A673 (cell line): ENCODE measurements at regions not wholly inside any gene's neighbourhood (a gene's known extent, or its start where the extent isn't known, plus 50 kb on each side); places are given as distances from the start of the nearest gene placed in this dataset.

ENCODE experiments used
- BruUV-seq: library from RNA; stranded (reverse); fragments of 400-500 nt; replicated peaks from 2 replicates; lab custom pipeline; 2021; lab: Mats Ljungman, UMichigan
- CTCF ChIA-PET: fragments of 300-600 bp; sonication (Branson Sonifier 250); formaldehyde crosslinking; loops from one replicate; lab custom pipeline; 2022; ENCODE audit warnings: antibody characterized with exemption; lab: Charles Lee
- POLR2A ChIA-PET: fragments of 300-600 bp; sonication (Branson Sonifier 250); formaldehyde crosslinking; loops from one replicate; lab custom pipeline; 2022; ENCODE audit warnings: antibody characterized with exemption; ENCODE audit not compliant: low non-redundant PET; lab: Charles Lee
- DNase-seq: peaks from one replicate; pipeline ENCODE4 v3.0.0-alpha.2; 2015; ENCODE audit warnings: low spot score
- H3K27ac ChIP-seq: fragments of 200-600 bp; sonication (generic); 2 replicates; pipeline ENCODE4 v1.5.1; 2016; ENCODE audit warnings: mixed run types, low read depth, mild to moderate bottlenecking, mixed read lengths, antibody characterized with exemption, low read length; ENCODE audit not compliant: poor library complexity, severe bottlenecking
- H3K27me3 ChIP-seq: fragments of 200-600 bp; sonication (generic); replicated peaks from 2 replicates; pipeline ENCODE4 v1.6.1; 2017; ENCODE audit warnings: mixed run types, low read depth, mild to moderate bottlenecking, mixed read lengths, antibody characterized with exemption, low read length; ENCODE audit not compliant: insufficient read depth, poor library complexity
- H3K36me3 ChIP-seq: fragments of 200-600 bp; sonication (generic); 2 replicates; pipeline ENCODE4 v1.6.1; 2016; ENCODE audit warnings: mixed run types, mild to moderate bottlenecking, mixed read lengths, antibody characterized with exemption, low read length; ENCODE audit not compliant: insufficient read depth, poor library complexity, severe bottlenecking
- H3K4me1 ChIP-seq: fragments of 200-600 bp; sonication (generic); 2 replicates; pipeline ENCODE4 v1.6.1; 2017; ENCODE audit warnings: mixed run types, mild to moderate bottlenecking, mixed read lengths, antibody characterized with exemption, low read length; ENCODE audit not compliant: insufficient read depth, poor library complexity, severe bottlenecking
- H3K4me3 ChIP-seq: fragments of 200-600 bp; sonication (generic); 2 replicates; pipeline ENCODE4 v1.5.1; 2016; ENCODE audit warnings: low read depth, mixed run types, mild to moderate bottlenecking, mixed read lengths, low read length; ENCODE audit not compliant: poor library complexity, severe bottlenecking
- H3K9me3 ChIP-seq: fragments of 200-600 bp; sonication (generic); 2 replicates; pipeline ENCODE4 v1.6.1; 2016; ENCODE audit warnings: mixed run types, low read depth, mild to moderate bottlenecking, mixed read lengths, antibody characterized with exemption, low read length; ENCODE audit not compliant: poor library complexity, severe bottlenecking
- CTCF ChIP-seq: fragments of 300-800, 200-600 bp; sonication (generic); conservative IDR thresholded peaks from 2 replicates; pipeline ENCODE4 v1.5.1; 2017; ENCODE audit warnings: low read depth, mild to moderate bottlenecking, antibody characterized with exemption, low read length, moderate library complexity, mixed read lengths
- EZH2 ChIP-seq: fragments of 200-600 bp; sonication (generic); IDR thresholded peaks from 2 replicates; pipeline ENCODE4 v1.6.1; 2017; ENCODE audit warnings: borderline replicate concordance, low read depth, mild to moderate bottlenecking, mixed read lengths, antibody characterized with exemption, low read length; ENCODE audit not compliant: poor library complexity, severe bottlenecking
- intact Hi-C: fragments of 100-400 bp; cut with micrococcal nuclease; formaldehyde crosslinking; loops from one replicate; pipeline ENCODE4 v1.10.0; 2022; ENCODE audit not compliant: unreplicated experiment

- BruUV-seq, result no TSS peak
- DNase-seq, result no peak
- H3K27me3 ChIP-seq, result no peaks in the 10 kb centered on the region
- H3K4me3 ChIP-seq, result no peak overlapping the region
- CTCF ChIA-PET, result no interaction called here
- POLR2A ChIA-PET, result interaction anchor here (0.6 kb wide), 1 partner anchor 336 kb away, joined by 7 read pairs; no protein-coding TSS in a partner anchor
- no peaks in the 10 kb centered on the region for H3K36me3 ChIP-seq
- TF ChIP-seq CTCF (no peak), EZH2 (no peak)
- intact Hi-C loops, result no loop called here
- H3K4me1 ChIP-seq, result no peaks in the 10 kb centered on the region
- no peaks in the 10 kb centered on the region for H3K9me3 ChIP-seq
- H3K27ac ChIP-seq, result no peak overlapping the region
Observed at GRCh38 chr6:15796130-15796771, 133.4 kb upstream of the DTNBP1 start.

- CTCF ChIA-PET, result no interaction called here
- no peak overlapping the region for H3K4me3 ChIP-seq
- DNase-seq, result no peak
- H3K36me3 ChIP-seq, result no peaks in the 10 kb centered on the region
- H3K4me1 ChIP-seq, result no peaks in the 10 kb centered on the region
- POLR2A ChIA-PET, result interaction anchor here (0.6 kb wide), 1 partner anchor 1775 kb away, joined by 5 read pairs; no protein-coding TSS in a partner anchor
- no peak overlapping the region for H3K27ac ChIP-seq
- BruUV-seq, result no TSS peak
- intact Hi-C loops, result no loop called here
- TF ChIP-seq EZH2 (no peak), CTCF (no peak)
- H3K9me3 ChIP-seq, result no peaks in the 10 kb centered on the region
- H3K27me3 ChIP-seq, result no peaks in the 10 kb centered on the region
Observed at GRCh38 chr6:15793826-15794225, 131.0 kb upstream of the DTNBP1 start.

- H3K36me3 ChIP-seq, result no peaks in the 10 kb centered on the region
- BruUV-seq, result no TSS peak
- DNase-seq, result no peak
- no peaks in the 10 kb centered on the region for H3K4me1 ChIP-seq
- no peak overlapping the region for H3K27ac ChIP-seq
- intact Hi-C loops, result no loop called here
- H3K4me3 ChIP-seq, result no peak overlapping the region
- ChIA-PET CTCF (no interaction called here), POLR2A (no interaction called here)
- TF ChIP-seq CTCF, result no peak
- H3K27me3 ChIP-seq, result no peaks in the 10 kb centered on the region
- no peaks in the 10 kb centered on the region for H3K9me3 ChIP-seq
Observed at GRCh38 chr6:15793288-15793687, 130.5 kb upstream of the DTNBP1 start.
